ENCODE measurements at regions not wholly inside any gene's neighbourhood (a gene's known extent, or its start where the extent isn't known, plus 50 kb on each side); places are given as distances from the start of the nearest gene placed in this dataset.

DNA sequence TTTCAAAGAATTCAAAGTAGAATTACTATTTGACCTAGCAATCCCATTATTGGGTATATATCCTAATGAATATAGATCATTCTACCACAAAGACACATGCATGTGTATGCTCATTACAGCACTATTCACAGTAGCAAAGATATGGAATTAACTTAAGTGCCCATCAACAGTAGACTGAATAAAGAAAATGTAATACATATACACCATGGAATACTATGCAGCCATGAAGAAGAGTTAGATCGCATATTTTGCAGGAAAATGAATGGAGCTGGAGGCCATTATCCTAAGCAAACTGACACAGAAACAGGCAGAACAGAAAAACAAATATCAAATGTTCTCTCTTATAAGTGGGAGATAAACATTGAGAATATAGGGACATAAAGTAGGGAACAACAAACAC lies 519.2 kb upstream of the REG3G start:
- DNase-seq (ENCODE audit: low read depth, low spot score), result no peak
- no peak overlapping the region for H3K4me3 ChIP-seq (ENCODE audit: low read length)

DNA sequence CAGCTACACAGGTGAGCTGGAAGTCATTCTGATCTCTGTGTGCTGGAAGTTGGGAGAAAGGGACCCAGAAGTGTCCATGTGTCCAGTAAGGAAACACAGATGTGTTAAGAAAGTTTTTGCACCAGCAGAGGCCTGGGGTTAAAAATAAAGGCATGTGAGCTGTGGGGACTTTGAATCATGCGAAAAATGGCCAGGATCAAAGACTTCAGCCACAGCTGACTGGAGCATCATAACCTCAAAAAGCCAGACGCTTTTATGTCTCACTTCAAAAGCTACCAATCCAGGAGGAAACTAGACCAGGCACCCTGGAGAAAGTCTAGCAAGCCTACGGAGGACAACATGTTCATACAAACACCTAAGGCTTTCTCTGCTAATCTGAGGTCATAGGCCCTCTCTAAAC lies 503.6 kb upstream of the REG3G start:
- no peak for DNase-seq (ENCODE audit: low read depth, low spot score)
- no peak overlapping the region for H3K4me3 ChIP-seq (ENCODE audit: low read length)

DNA sequence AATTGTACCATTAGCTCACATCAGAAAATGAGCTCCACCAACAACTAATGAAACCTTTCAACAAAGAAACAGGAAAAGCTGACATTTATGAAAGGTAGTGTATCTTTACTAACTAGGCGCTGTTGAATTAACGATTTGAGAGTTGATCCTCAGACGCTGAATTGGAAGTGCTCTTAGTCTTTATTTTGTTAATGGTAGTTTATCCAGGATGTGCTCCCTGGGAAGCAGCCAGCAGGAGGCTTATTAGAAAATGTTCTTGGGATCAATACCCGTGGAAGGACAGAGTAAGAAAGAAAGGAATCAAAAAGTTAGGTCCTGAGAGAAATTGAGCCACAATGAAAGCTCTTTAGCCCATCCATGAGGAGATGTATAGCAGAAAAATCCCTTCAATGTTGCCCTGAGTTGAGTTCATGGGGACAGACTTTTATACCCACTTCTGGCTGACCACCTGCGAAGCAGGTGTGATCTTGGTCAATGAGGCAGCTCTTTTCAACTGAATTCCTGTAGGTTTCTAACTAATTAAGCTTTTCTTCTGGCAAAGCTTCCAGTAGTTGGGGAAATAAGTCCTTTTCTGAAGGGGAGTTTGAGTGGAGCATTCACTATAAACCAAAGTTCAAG lies 492.6 kb upstream of the REG3G start:
- DNase-seq (ENCODE audit: low read depth, low spot score), result no peak
- no peak overlapping the region for H3K4me3 ChIP-seq (ENCODE audit: low read length)

DNA sequence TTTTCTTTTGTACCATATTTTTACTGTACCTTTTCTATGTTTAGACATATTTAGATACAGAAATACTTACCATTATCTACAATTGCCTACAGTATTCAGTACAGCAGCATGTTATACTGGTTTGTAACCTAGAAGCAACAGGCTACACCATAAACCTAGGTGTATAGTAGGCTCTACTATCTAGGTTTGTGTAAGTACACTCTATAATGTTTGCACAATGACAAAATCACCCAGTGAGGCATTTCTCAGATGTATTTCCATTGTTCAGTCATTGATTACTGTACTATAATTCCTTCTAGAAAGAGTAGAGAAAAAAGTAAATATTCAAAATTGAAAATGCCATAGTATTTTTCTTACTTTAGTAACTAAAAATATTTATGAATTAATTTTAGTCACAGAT lies 490.1 kb upstream of the REG3G start:
- no peak overlapping the region for H3K4me3 ChIP-seq (ENCODE audit: low read length)
- DNase-seq (ENCODE audit: low read depth, low spot score), result no peak

DNA sequence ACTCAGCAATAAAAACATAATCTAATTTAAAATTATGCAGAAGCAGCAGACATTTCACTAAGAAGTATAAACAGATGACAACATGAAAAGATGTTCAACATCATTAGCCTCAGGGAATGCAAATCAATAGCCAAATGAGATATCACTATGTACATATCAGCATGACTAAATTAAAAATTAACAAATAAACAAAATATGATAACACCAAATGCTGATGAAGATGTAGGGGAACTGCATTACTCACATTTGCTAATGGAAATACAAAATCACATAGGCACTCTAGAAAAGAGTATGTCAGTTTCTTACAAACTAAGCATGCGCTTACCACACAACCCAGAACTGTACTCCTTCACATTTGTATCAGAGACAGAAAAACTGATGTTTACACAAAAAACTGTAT lies 487.2 kb upstream of the REG3G start:
- H3K4me3 ChIP-seq (ENCODE audit: low read length), result no peak overlapping the region
- no peak for DNase-seq (ENCODE audit: low read depth, low spot score)

DNA sequence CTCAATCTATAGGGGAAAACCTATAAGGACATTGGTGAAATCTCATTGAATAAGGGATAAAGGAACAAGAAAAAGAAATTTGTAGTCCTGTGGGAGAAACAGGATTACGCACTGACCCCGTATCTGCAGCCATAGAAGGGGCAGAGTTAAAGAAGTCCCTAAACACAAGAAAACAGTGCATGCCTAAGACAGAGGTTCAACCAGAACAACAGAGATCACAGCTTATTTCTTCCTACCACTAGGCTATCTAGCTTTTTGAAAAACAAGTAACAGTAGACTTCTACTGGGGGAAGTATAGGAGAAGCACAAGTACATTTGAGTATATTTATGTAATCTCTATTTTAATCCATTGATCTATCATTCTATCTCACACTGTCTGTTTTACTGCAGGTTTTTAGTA lies 485.2 kb upstream of the REG3G start:
- no peak for DNase-seq (ENCODE audit: low read depth, low spot score)
- no peak overlapping the region for H3K4me3 ChIP-seq (ENCODE audit: low read length)

DNA sequence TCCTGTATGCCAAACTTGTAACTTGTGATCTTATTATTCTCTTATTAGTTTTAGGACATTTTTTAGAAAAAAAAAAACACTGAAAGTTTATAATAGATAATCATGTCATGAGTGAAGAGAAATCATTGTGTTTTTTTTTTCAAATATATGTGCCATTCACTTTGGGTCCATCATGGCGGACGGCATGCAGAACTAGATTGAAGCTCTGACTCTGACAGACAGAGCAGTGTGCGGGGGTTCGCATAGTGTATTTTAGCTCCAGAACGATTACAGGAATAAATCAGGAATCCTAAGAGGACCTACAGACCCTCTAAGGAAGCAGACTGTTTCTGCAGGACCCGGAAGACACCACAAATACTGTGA lies 484.4 kb upstream of the REG3G start:
- DNase-seq (ENCODE audit: low read depth, low spot score), result no peak
- H3K4me3 ChIP-seq (ENCODE audit: low read length), result no peak overlapping the region

DNA sequence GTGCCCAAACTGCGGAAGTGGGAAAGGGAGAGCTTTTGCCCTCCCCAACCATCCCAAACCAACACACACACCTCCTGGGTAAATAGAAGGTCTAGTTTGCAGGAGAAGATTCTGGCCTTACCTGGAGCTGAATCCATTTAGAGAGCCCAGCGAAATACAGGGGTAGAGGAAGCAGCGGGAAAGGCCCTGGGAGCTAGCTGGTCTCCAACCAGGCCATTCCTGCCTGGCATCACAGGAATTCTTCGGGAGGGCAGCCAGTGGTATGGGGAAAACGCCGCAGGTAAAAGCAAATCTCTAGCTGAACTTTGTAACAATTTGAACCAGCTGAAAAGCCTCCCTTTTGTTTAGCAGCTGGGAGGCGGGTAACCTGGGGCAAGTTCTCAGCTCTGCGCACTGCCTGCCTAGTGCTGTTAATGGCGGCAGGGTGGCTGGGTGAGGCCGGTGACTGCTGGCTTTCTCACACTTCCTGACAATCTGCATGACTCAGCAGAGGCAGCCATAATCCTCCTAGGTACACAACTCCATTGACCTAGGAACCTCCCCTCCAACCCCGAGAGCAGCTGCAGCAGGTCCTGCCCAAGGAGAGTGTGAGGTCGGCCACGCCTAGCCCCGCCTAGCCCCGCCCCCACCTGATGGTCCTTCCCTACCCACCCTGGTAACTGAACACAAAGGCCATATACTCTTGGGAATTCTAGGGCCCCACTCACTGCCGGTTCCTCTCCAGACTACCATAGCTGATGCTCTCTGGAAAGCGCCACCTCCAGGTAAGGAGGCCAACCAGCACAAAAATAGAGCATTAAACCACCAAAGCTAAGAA lies 483.8 kb upstream of the REG3G start:
- H3K4me3 ChIP-seq (ENCODE audit: low read length), result no peak overlapping the region
- no peak for DNase-seq (ENCODE audit: low read depth, low spot score)

DNA sequence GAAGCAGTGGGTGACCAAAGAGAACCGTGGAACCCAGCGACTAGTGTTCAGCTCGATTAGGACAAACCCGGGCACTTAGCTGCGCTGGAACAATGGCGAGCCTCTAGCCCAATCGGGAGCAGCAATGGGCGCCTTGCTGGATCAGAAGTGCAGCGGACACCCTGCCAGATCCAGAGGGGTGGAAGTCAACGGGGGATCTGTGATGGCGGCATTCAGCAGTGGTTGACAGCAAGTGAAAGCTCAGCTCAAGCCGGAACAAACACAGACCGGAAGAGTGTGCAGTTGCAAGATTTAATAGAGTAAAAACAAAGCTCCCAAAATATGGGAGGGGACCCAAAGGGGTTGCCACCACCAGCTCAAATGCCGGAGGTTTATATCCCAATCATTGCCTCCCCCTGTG lies 478.7 kb upstream of the REG3G start:
- DNase-seq (ENCODE audit: low read depth, low spot score), result no peak
- H3K4me3 ChIP-seq (ENCODE audit: low read length), result no peak overlapping the region

DNA sequence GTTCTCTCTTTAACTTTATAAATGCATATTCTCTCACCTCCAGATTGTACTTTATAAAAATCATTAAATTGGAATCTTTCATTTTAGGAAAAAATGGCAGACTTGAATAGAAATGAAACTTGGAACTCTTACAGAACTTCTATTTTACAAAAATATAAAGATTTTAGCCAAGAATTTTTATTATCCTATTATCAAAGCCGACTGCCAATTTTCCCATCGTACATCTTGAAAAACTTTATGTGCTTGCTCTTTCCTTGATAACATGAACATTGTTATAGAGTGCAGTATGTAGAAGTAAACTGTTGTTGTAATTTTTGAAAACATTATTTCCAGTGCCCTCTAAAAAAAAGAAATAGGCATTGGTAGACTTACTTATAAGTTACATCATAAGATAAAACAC lies 475.7 kb upstream of the REG3G start:
- no peak overlapping the region for H3K4me3 ChIP-seq (ENCODE audit: low read length)
- no peak for DNase-seq (ENCODE audit: low read depth, low spot score)

DNA sequence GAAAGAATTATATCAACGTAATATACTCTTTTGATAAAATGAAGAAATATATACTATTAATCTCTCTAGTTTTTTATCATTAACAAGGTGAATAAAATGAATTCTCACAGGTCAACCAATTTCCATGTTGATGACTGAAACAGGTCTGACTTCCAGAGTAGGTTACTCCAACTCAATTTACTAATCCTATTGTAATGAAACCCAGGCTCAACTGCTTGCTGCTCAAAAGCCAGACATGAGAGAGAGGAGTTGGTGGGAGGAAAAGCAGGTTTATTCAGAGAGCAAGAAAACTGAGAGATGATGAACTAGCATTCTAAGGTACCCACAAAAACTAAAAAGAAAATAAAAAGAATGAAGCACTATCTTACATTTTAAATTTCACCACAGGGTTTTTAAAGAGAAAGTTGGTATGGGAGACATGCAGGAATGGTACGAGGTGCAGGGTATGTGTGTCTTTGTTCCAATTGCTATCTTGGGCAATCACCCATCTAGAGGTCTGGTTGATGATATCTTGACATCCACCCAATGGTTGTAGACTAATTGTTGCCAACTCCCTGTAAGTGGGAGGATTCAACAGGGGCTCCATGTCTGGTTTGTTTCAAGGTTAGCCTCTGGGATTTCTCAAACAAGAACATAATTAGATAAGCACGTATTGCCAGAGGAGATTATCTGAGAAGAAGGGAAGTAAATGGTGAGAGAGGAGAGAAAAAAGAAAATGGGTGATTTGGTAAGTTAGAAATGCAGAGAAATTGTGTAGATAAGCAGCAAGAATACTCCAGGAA lies 471.4 kb upstream of the REG3G start:
- no peak for DNase-seq (ENCODE audit: low read depth, low spot score)

DNA sequence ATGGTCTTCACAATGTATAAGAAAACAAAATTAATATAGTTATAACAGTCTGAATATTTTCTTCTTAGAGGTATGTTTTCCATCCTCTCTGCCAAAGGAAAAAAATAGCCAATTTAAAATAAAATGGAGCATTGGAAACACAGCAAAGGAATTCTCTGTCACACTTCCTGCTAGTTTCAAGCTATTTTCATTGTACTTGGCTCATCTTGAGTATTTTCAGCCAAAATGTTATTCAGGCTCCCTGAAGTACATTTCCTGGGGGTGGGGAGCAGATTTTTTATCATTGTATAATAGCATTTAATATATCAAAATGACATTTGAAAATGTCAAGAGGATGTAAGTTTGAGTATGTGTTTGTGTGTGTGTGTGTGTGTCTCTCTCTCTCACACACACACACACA lies 463.6 kb upstream of the REG3G start:
- DNase-seq (ENCODE audit: low read depth, low spot score), result no peak
- no peak overlapping the region for H3K4me3 ChIP-seq (ENCODE audit: low read length)

More for the DNA sequence above, 471.4 kb upstream of the REG3G start:
- H3K4me3 ChIP-seq (ENCODE audit: low read length), result no peak overlapping the region

DNA sequence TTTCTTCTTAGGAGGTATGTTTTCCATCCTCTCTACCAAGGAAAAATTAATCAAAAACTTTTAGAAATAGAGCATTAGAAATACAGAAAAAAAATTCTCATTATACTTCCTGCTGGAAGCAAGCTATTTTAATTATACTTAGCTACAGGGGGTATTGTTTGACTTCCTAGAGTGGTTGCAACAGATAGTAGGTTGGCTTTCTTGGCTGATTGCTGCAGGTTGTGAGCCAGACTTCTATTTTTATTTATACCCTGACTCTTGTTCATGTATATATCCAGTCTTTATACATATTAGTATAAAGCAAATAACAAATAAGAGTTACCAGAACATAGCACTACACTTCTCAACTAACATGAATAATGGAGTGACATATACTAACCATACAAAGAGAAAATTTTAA lies 460.8 kb upstream of the REG3G start:
- H3K4me3 ChIP-seq (ENCODE audit: low read length), result no peak overlapping the region
- no peak for DNase-seq (ENCODE audit: low read depth, low spot score)

DNA sequence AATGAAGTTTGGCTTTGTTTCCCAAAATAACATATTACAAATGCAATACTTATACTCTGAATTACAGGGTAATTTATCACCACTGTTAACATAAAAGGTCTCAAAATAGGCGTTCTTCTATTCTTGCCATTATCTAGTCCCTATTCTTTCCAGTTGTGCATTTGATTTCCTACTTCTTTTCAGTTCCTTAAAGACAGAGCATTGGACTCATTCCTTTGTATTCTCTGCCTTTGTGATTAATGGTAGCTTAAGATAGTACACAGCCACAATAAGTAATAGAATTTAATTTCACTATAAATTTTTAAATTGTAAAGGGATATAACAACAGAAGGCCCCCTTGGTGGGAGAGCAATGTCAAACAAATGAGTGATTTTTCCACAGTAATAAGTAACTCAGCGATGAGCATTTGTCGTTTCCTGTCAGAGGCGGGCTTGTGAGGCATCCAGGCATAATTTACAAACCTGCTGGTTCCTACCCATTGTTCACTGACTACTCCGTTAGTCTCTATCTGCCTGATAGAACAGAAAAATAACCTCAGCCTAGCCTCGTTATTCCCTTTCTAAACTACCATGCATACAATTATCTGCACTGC lies 456.6 kb upstream of the REG3G start:
- DNase-seq (ENCODE audit: low read depth, low spot score), result no peak
- H3K4me3 ChIP-seq (ENCODE audit: low read length), result no peak overlapping the region

DNA sequence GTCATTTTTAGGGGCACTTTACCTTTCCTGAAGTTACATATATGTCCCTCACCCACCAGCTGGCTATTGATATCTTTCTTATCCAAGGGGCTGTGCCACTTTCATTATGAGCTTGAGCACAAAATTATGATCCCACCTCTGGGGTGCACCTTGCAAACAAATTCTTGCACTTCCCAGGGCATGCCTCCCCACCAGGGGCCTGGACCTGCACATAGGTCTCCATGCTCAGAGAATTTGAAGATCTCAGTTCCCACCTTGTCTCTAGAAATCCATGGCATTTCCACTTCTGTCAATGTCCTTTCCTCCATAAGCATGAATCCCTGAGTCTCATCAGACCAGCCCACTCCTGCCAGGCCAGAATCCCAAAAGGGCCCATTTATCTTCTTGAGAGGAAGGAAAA lies 449.1 kb upstream of the REG3G start:
- no peak for DNase-seq (ENCODE audit: low read depth, low spot score)
- H3K4me3 ChIP-seq (ENCODE audit: low read length), result no peak overlapping the region

DNA sequence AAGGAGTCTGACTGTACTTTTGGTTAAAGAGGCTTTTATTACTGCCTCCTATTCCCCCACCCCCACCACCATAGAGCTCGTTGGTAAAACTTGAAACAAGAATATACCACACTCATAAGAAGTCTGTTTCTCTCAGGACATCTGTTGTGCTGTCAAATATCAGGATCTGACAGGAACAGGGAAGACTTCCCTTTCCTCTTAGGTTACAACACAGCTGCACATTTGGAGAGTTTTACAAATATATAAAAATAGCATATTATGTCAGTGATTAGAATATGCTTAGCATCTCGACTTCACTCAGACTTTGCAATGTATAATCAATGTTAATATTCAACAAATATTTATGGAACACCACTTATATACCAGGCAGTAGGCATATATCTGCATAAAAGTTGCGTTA lies 439.6 kb upstream of the REG3G start:
- H3K4me3 ChIP-seq (ENCODE audit: low read length), result no peak overlapping the region
- no peak for DNase-seq (ENCODE audit: low read depth, low spot score)

DNA sequence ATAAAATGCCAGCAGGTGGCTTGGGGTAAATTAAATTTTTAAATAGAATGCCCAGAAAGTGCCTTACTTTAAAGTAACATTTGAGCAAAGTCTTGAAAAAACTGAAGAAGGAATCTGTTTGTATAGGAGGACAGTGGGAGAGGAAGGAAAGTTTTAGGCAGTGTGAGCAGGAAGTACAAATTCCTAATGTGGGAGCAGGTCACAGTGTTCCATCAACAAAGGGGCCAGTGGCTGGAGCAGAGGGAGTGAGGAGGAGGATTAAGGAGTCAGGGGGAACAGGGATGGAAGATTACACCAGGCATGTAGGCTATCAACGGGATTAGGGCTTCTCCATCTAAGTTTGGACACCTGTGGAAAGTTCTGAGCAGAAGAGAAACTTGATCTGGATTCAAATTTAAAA lies 439.2 kb upstream of the REG3G start:
- no peak overlapping the region for H3K4me3 ChIP-seq (ENCODE audit: low read length)
- no peak for DNase-seq (ENCODE audit: low read depth, low spot score)

DNA sequence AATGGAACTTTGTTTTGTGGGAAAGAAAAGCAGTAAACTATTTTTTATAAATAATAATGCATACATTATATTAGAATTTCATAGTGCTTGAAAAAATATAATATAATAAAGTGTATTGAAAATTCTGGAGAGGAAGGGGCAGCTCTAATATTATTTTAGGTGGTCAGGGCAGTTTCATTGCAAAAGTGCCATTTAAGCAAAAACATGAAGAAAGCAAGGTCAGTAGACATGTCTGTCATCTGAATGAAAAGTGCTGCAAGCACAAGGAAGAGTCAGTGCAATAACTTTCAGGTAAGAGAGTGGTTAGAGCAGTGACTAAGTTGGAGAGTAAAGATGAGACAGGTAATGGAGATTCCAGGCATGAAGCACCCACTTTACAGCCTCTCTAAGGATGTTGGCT lies 435.6 kb upstream of the REG3G start:
- no peak overlapping the region for H3K4me3 ChIP-seq (ENCODE audit: low read length)
- DNase-seq (ENCODE audit: low read depth, low spot score), result no peak

DNA sequence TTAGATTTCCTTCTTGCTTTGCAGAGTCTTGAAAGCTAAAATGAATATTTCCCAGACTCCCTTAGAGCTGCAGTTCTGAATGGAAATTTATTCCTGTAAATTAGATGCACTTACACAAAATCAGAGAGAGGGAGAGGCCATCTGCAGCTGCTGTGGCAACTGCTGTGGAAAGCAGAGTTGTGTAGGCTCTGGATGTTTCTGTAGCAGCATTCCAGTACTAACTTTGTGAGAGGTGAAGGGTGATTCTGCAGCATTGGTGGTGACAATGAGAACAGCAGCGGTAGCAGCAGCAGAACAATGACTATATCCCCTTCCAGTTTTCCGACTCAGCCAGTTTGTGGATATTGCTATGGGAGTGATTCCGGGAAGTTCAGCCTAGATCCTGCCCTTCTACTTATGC lies 433.0 kb upstream of the REG3G start:
- no peak for DNase-seq (ENCODE audit: low read depth, low spot score)
- H3K4me3 ChIP-seq (ENCODE audit: low read length), result no peak overlapping the region

DNA sequence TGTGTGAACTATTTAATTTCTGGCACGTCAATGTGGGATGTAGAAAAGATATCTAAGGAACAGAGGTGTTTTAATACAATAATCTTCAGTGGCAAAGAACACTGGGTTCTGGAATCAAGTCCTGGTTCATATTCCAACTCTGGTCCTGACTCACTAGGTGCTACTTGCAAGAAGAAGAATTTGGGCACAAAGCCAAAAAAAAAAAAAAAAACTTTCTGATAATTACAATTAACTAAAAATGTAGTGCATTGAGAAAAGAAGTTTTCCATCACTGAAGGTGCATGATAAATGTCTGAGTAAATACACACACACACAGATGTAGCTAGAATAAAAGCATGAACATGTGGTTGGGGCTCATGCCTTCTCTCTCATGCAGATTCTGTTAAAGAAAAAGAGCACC lies 424.4 kb upstream of the REG3G start:
- no peak for DNase-seq (ENCODE audit: low read depth, low spot score)
- no peak overlapping the region for H3K4me3 ChIP-seq (ENCODE audit: low read length)
